DMS153 treated with DMSO at 0.1 percent for 48 hours (cell line): ENCODE measurements at regions not wholly inside any gene's neighbourhood (a gene's known extent, or its start where the extent isn't known, plus 50 kb on each side); places are given as distances from the start of the nearest gene placed in this dataset.

Experiments used
- DNase-seq: peaks from one replicate; lab custom pipeline; 2025; ENCODE audit not compliant: unreplicated experiment; lab: John Stamatoyannopoulos, UW

DNA sequence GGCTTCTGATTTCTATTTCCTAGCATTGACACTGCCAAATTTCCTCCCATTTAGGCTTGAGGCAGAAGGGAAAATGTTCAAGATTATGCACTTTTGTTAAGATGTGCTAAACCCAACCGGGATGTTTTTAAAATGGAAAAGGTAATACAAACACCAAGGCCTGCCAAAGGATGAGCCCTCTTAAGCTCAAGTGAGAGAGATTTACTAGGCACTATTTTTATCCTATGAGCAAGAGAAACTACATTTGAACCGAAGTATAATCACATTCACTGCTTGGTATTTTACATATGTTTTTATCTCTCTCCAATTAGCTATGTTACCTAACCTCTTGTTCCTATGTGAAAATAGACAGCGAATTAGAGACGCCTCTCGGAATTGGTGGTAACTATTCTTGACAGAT, 295.8 kb downstream of the GABRB3 start:
- no peak for DNase-seq

DNA sequence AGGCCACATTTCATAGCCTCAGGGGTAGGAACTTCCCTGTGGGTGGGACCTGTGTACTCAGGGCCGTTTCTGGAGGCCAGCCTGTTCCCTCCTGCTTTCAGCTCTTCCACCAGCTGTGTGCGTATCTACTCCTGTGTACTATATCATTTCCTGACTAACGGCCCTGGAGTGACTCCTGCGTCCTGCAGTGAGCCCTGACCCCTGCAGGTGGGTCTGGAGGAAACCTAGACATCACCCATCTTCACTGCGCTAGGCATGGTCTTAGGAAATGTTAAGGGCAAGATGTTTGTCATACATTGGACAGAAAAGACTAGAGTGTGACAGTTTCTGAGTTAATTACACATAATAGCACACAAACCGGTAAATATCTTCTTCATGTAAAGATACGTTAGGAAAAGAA, 297.3 kb downstream of the GABRB3 start:
- no peak for DNase-seq

DNA sequence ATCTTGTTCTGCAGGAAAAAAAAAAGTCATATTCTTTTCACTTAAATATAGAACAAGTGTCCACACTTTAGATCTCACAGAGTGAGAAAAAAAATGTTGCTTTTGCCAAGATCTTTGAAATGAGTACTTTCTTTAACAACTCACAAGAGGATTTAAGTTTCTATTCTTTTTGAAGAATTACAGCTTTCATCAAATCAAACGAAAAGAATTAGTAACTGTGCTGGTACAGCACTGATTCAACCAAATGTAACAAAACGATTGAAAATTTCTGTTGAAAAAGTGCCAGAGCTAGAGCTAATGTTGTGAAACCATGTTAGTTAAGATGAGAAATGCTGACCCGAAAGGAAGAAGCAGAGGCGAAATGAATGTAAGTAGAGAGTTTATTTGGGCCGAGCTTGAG, 300.2 kb downstream of the GABRB3 start:
- no peak for DNase-seq

DNA sequence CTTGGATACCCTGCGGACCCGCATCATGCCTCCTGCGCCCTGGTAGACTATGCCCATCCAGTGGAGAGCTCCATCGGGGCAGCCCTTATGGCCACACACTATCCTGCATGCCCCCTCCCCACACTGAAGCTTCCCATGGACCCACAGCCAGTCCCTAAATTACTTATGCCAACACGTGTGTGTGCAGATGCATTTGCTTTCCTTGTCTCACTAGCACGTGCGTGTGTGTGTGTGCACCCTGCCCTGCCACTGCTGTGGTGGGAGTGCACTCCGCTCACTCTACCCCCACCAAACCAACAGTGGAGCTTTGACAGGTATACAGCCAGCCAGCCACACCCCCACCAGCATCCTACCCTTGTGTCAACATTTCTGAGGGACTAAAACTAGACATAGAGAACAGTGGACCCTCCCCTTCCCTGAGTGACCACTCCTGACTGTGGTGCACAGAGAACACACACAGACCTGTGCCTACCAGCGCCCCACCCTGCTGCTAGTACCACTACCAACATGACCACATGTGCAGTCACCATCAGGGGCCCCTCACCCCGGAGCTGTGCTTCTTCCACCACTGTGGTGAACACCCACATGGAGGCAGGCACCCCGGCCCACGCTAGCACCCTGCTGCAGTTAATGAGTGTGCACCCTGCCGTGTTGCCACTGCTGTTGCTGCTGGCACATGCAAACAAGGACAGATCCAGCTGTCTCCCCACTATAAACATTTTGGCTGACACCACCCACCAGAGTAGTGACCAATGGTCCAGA, 310.8 kb downstream of the GABRB3 start:
- DNase-seq: no peak

DNA sequence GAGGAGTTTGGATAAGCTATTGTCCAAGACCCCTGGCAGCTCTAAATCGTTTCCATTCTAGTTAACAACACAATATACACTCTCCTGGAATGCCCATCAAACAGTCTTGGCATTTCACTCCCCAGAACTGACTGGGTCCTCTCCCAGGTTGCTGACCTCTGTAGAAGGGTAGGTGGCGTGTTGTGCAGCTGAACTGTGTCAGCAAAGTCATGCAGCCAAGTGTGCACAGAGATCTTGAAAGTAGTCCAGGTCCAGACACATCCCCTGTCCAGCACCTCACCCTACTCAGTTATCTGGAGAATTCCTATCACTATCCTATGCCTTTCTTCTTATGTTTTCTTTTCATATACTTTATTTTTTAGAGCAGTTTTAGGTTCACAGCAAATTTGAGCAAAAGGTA, 312.7 kb downstream of the GABRB3 start:
- no peak for DNase-seq

DNA sequence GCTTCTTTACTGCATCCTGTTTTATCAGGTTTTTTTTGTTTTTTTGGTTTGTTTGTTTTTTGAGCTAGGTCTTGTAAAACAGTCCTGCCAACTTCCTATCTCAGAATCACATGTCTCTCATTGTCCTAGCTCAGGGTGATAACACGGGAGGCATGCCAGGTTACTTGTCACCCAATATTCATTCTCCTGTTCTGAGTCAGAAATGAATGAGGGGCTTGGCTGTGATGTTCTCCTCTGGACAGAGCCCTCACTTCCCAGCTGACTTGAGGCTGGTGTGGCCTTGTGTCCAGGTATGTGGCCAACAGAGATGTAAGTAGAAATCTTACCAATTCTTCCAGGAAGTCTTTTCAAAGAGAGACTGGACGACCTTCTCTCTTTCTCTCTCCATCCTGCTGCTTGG, 317.0 kb downstream of the GABRB3 start:
- no peak for DNase-seq

DNA sequence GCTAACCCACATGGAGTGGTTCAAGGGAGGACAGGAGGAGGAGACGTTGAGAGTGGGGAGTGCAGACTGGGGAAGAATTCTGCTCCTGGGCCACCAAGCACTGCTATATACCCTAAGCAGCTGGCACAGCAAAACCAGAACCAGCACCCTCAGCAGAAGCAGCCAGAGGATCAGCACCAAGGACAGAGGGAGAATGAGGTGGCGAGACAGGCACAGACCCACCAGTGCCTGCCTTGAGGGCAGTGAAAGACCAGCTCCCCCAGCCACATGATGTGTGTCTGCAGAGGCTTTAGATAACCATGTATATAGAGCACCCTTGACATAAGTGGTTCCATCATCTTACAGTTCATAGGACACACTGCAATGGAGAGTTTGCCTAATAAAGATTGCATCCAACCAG, 319.0 kb downstream of the GABRB3 start:
- no peak for DNase-seq

GRCh38 chr15:26451995-26452394, 320.9 kb downstream of the GABRB3 start:
- DNase-seq: no peak

- DNase-seq: no peak
Measured at GRCh38 chr15:26449291-26449690, 323.6 kb downstream of the GABRB3 start.

DNA sequence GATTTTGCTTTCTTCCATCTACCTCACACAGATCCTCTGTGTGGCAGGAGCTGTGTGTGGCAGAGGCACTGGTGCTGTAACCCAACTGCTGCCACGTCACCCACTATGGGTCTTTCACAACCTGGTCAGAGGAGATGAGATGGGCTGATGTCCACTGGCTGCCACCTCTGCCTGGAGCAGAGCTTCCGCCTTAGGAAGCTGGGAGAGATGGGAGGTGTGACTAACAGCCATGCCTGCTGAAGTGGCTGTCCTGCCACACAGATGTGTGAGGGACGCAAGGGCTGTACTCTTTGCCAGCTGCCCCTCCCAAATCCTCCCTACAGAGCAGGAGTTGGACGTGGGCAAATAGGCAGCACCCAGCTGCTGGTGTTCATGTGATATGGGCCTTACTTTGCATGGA, 329.5 kb downstream of the GABRB3 start:
- no peak for DNase-seq

DNA sequence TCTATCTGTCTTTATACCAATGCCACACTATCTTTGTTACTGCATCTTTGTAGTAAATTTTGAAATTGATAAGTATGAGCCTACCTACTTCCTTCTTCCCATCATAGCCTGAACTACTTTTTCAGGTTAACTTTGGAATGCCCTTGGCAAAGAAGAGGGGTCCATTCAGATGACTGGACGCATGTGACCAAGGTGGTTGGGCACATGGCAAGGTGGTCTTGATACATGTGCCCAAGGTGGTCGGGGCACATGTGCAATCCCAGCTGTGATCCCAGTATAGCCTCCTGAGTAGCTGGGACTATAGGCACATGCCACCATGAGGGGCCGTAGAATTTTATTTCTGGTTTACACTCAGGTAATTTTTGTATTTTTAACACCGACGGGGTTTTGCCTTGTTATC, 330.2 kb downstream of the GABRB3 start:
- no peak for DNase-seq

DNA sequence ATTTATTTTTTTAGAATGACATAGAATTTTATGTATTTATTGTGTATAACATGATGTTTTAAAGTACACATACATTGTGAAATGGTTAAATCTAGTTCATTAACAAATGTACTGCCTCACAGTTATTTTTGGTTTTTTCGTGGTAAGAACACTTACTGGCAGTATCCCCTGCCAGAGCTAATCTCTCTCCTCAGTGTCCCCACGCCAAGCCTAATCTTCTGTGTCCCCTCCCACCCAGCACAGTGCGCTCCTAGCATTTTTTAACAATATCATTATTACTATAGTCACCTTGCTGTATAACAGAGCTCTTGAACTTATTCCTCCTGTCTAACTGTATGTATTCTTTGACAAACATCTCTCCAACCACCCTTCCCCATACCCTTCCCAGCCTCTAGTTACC, 333.2 kb downstream of the GABRB3 start:
- no peak for DNase-seq

DNA sequence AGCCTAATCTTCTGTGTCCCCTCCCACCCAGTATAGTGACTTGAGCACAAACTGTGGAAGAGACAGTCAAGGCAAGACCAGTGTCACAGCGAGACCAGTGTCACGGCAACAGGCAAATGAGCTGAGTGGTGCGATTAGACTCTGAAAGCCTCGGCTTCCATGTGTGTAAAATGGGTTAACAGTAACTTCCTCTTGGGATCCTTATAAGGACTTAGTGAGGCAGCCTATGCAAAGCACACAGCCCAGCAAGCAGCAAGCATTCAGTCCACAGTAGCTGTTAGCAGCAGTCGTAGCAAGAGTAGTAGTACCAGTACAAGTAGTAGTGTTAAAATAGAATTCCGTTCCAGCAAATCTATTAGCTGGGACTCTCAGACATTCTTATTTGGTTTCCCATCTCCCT, 334.1 kb downstream of the GABRB3 start:
- DNase-seq: no peak

- DNase-seq: no peak
Measured at GRCh38 chr15:26438316-26438715, 334.6 kb downstream of the GABRB3 start.

GRCh38 chr15:26433818-26434217, 339.0 kb downstream of the GABRB3 start:
- no peak for DNase-seq

- DNase-seq: no peak
Measured at GRCh38 chr15:26433060-26433459, 339.8 kb downstream of the GABRB3 start.

- no peak for DNase-seq
Measured at GRCh38 chr15:26421065-26421464, 351.8 kb downstream of the GABRB3 start.

DNA sequence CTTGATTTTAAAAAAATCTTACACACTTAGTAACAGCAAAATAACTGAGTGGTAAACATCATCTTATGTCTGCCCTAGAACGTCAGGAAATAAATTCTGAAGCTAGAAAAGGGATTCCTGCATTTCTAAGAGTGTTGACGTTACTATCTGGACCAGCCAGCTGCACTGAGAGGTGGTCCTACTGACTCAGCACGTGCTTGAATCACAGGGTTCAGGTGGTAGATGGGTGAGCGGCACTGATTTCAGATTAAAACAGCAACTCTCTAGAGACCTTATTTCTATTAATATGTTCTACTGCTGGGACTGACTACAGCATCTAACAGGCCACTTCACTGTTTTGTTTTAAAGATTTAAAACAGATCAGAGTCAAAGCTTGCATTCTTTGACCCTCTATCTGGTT, 377.2 kb downstream of the GABRB3 start:
- no peak for DNase-seq

- DNase-seq: no peak
Measured at GRCh38 chr15:26394801-26395200, 378.1 kb downstream of the GABRB3 start.

GRCh38 chr15:26392956-26393355, 379.9 kb downstream of the GABRB3 start:
- no peak for DNase-seq

- DNase-seq: no peak
Measured at GRCh38 chr15:26391567-26392194, 381.2 kb downstream of the GABRB3 start.

- no peak for DNase-seq
Measured at GRCh38 chr15:26382444-26383072, 390.3 kb downstream of the GABRB3 start.
